ENCODE measurements at regions not wholly inside any gene's neighbourhood (a gene's known extent, or its start where the extent isn't known, plus 50 kb on each side); places are given as distances from the start of the nearest gene placed in this dataset.

DNA sequence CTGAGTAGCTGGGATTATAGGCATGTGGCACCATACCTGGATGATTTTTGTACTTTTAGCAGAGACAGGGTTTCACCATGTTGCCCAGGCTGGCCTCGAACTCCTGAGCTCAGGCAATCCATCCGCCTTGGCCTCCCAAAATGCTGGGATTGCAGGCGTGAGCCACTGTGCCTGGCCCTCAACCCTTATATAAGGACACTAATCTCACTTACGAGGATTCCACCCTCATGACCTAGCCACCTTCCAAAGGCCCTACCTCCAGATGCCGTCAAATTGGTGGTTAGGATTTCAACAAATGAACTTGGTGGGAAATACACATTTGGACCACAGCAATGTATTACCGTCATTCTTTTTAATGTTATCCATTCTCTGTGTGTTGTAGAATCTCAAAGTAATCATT, 61.0 kb downstream of the ING1 start:
- no peak for ATAC-seq
- no peak for TF ChIP-seq TOX (CRISPR knock-in tag; IDR thresholded peaks at IDR 0.05; ENCODE audit: borderline replicate concordance)
- TF ChIP-seq, protein P1, sequence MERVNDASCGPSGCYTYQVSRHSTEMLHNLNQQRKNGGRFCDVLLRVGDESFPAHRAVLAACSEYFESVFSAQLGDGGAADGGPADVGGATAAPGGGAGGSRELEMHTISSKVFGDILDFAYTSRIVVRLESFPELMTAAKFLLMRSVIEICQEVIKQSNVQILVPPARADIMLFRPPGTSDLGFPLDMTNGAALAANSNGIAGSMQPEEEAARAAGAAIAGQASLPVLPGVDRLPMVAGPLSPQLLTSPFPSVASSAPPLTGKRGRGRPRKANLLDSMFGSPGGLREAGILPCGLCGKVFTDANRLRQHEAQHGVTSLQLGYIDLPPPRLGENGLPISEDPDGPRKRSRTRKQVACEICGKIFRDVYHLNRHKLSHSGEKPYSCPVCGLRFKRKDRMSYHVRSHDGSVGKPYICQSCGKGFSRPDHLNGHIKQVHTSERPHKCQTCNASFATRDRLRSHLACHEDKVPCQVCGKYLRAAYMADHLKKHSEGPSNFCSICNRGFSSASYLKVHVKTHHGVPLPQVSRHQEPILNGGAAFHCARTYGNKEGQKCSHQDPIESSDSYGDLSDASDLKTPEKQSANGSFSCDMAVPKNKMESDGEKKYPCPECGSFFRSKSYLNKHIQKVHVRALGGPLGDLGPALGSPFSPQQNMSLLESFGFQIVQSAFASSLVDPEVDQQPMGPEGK (CRISPR knock-in tag; IDR thresholded peaks at IDR 0.05; ENCODE audit: borderline replicate concordance), result no peak
- no peak for TF ChIP-seq ARNTL (CRISPR knock-in tag; IDR thresholded peaks at IDR 0.05; ENCODE audit: borderline replicate concordance, low read depth)
- no peak for TF ChIP-seq BACH2 (CRISPR knock-in tag; IDR thresholded peaks at IDR 0.05; ENCODE audit: borderline replicate concordance)
- no peak for TF ChIP-seq ZC3H10 (CRISPR knock-in tag; IDR thresholded peaks at IDR 0.05)
- TF ChIP-seq, protein P2, sequence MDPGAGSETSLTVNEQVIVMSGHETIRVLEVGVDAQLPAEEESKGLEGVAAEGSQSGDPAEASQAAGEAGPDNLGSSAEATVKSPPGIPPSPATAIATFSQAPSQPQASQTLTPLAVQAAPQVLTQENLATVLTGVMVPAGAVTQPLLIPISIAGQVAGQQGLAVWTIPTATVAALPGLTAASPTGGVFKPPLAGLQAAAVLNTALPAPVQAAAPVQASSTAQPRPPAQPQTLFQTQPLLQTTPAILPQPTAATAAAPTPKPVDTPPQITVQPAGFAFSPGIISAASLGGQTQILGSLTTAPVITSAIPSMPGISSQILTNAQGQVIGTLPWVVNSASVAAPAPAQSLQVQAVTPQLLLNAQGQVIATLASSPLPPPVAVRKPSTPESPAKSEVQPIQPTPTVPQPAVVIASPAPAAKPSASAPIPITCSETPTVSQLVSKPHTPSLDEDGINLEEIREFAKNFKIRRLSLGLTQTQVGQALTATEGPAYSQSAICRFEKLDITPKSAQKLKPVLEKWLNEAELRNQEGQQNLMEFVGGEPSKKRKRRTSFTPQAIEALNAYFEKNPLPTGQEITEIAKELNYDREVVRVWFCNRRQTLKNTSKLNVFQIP (CRISPR knock-in tag; IDR thresholded peaks at IDR 0.05; ENCODE audit: borderline replicate concordance, low read depth), result no peak
- no peak for TF ChIP-seq RARB (CRISPR knock-in tag; IDR thresholded peaks at IDR 0.05)
- TF ChIP-seq GLIS3 (CRISPR knock-in tag; IDR thresholded peaks at IDR 0.05), result no peak
- no peak for TF ChIP-seq SNAI2 (CRISPR knock-in tag; IDR thresholded peaks at IDR 0.05)
- TF ChIP-seq ISL1 (CRISPR knock-in tag; IDR thresholded peaks at IDR 0.05), result no peak
- TF ChIP-seq ZNF70 (CRISPR knock-in tag; IDR thresholded peaks at IDR 0.05), result no peak

DNA sequence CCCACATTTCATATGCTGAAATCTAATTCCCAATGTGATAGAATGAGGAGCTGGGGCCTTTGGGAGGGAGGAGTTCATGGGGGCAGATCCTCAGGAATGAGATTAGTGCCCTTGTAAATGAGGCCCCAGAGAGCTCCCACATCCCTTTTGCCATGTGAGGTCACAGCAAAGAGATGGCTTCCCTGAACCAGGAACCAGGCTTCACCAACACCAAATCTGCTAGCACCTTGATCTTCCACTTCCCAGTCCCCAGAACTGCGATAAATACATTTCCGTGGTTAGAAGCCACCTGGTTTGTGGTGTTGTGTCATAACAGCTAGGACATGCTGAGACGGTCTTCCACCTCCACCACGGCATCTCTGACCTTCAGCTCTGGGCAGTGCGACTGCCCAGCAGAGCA, 62.1 kb downstream of the ING1 start:
- TF ChIP-seq ZNF565 (CRISPR knock-in tag; conservative IDR thresholded peaks at IDR 0.05; ENCODE audit: low read depth), result no peak
- TF ChIP-seq, protein P1 (CRISPR knock-in tag; IDR thresholded peaks at IDR 0.05; ENCODE audit: borderline replicate concordance), result no peak
- TF ChIP-seq OSR1 (CRISPR knock-in tag; IDR thresholded peaks at IDR 0.05), result no peak
- no peak for TF ChIP-seq GLIS3 (CRISPR knock-in tag; IDR thresholded peaks at IDR 0.05)
- no peak for TF ChIP-seq ESRRG (CRISPR knock-in tag; IDR thresholded peaks at IDR 0.05)
- no peak for TF ChIP-seq ZNF8 (CRISPR knock-in tag; IDR thresholded peaks at IDR 0.05)
- TF ChIP-seq, protein P3, sequence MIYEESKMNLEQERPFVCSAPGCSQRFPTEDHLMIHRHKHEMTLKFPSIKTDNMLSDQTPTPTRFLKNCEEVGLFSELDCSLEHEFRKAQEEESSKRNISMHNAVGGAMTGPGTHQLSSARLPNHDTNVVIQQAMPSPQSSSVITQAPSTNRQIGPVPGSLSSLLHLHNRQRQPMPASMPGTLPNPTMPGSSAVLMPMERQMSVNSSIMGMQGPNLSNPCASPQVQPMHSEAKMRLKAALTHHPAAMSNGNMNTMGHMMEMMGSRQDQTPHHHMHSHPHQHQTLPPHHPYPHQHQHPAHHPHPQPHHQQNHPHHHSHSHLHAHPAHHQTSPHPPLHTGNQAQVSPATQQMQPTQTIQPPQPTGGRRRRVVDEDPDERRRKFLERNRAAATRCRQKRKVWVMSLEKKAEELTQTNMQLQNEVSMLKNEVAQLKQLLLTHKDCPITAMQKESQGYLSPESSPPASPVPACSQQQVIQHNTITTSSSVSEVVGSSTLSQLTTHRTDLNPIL (CRISPR knock-in tag; IDR thresholded peaks at IDR 0.05; ENCODE audit: low read depth), result no peak
- TF ChIP-seq, protein P4, sequence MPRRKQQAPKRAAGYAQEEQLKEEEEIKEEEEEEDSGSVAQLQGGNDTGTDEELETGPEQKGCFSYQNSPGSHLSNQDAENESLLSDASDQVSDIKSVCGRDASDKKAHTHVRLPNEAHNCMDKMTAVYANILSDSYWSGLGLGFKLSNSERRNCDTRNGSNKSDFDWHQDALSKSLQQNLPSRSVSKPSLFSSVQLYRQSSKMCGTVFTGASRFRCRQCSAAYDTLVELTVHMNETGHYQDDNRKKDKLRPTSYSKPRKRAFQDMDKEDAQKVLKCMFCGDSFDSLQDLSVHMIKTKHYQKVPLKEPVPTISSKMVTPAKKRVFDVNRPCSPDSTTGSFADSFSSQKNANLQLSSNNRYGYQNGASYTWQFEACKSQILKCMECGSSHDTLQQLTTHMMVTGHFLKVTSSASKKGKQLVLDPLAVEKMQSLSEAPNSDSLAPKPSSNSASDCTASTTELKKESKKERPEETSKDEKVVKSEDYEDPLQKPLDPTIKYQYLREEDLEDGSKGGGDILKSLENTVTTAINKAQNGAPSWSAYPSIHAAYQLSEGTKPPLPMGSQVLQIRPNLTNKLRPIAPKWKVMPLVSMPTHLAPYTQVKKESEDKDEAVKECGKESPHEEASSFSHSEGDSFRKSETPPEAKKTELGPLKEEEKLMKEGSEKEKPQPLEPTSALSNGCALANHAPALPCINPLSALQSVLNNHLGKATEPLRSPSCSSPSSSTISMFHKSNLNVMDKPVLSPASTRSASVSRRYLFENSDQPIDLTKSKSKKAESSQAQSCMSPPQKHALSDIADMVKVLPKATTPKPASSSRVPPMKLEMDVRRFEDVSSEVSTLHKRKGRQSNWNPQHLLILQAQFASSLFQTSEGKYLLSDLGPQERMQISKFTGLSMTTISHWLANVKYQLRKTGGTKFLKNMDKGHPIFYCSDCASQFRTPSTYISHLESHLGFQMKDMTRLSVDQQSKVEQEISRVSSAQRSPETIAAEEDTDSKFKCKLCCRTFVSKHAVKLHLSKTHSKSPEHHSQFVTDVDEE (CRISPR knock-in tag; IDR thresholded peaks at IDR 0.05), result no peak
- no peak for TF ChIP-seq ARNTL (CRISPR knock-in tag; IDR thresholded peaks at IDR 0.05; ENCODE audit: borderline replicate concordance, low read depth)
- no peak for TF ChIP-seq PPARA (CRISPR knock-in tag; IDR thresholded peaks at IDR 0.05; ENCODE audit: borderline replicate concordance)
- TF ChIP-seq ZC3H10 (CRISPR knock-in tag; IDR thresholded peaks at IDR 0.05), result no peak
- no peak for TF ChIP-seq RARB (CRISPR knock-in tag; IDR thresholded peaks at IDR 0.05)
- TF ChIP-seq SNAI2 (CRISPR knock-in tag; IDR thresholded peaks at IDR 0.05), result no peak
- no peak for TF ChIP-seq BACH2 (CRISPR knock-in tag; IDR thresholded peaks at IDR 0.05; ENCODE audit: borderline replicate concordance)
- no peak for ATAC-seq

DNA sequence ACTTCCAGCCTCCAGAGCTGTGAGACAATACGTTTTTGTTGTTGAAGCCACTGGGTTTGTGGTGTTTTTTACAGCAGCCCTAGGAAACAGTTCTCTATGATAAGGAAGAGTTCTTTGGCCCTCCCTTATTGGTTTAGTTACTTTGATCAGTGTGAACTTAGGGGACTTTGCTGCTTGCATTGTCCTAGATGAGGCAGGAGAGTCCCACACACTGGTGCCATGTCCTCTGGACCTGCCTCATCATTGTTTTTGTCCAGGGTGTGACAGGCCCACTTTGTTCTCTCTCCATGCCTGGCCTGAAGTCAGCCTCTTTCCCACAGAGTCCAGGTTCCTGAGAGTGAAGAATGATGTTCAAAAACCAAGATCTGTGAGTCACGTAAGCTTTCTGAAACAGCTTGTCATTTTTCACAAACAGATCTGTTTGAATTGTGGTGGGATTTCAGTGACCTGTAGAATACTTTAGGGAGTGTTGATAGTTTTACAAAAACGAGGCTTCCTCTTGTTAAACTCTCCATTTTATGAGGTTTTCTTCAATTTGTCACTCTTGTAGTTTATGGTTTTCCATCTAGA, 63.8 kb downstream of the ING1 start:
- ATAC-seq, result no peak
- TF ChIP-seq CSDC2 (CRISPR knock-in tag; IDR thresholded peaks at IDR 0.05) (no peak), RARB (CRISPR knock-in tag; IDR thresholded peaks at IDR 0.05) (no peak), TCF4 (CRISPR knock-in tag; IDR thresholded peaks at IDR 0.05; ENCODE audit: borderline replicate concordance) (no peak), ZNF70 (CRISPR knock-in tag; IDR thresholded peaks at IDR 0.05) (no peak), TOX (CRISPR knock-in tag; IDR thresholded peaks at IDR 0.05; ENCODE audit: borderline replicate concordance) (no peak), GLIS3 (CRISPR knock-in tag; IDR thresholded peaks at IDR 0.05) (no peak), ZFP30 (CRISPR knock-in tag; IDR thresholded peaks at IDR 0.05) (no peak), BACH2 (CRISPR knock-in tag; IDR thresholded peaks at IDR 0.05; ENCODE audit: borderline replicate concordance) (no peak), ARNTL (CRISPR knock-in tag; IDR thresholded peaks at IDR 0.05; ENCODE audit: borderline replicate concordance, low read depth) (no peak), OSR1 (CRISPR knock-in tag; IDR thresholded peaks at IDR 0.05) (no peak), SNAI2 (CRISPR knock-in tag; IDR thresholded peaks at IDR 0.05) (no peak)
- TF ChIP-seq, protein P5, sequence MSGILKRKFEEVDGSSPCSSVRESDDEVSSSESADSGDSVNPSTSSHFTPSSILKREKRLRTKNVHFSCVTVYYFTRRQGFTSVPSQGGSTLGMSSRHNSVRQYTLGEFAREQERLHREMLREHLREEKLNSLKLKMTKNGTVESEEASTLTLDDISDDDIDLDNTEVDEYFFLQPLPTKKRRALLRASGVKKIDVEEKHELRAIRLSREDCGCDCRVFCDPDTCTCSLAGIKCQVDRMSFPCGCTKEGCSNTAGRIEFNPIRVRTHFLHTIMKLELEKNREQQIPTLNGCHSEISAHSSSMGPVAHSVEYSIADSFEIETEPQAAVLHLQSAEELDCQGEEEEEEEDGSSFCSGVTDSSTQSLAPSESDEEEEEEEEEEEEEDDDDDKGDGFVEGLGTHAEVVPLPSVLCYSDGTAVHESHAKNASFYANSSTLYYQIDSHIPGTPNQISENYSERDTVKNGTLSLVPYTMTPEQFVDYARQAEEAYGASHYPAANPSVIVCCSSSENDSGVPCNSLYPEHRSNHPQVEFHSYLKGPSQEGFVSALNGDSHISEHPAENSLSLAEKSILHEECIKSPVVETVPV (CRISPR knock-in tag; IDR thresholded peaks at IDR 0.05), result no peak
- TF ChIP-seq, protein P1 (CRISPR knock-in tag; IDR thresholded peaks at IDR 0.05; ENCODE audit: borderline replicate concordance), result no peak
